Right renal pelvis (tissue), 4 donors: ENCODE measurements at regions not wholly inside any gene's neighbourhood (a gene's known extent, or its start where the extent isn't known, plus 50 kb on each side); places are given as distances from the start of the nearest gene placed in this dataset.

Experiments
- DNase-seq, 4 donors: peaks; one replicate each; pipeline ENCODE4 v3.0.0-alpha.2; 2013; ENCODE audit warnings: low read depth in 4 of 4, low spot score in 3 of 4, missing footprints in 1 of 4

DNA sequence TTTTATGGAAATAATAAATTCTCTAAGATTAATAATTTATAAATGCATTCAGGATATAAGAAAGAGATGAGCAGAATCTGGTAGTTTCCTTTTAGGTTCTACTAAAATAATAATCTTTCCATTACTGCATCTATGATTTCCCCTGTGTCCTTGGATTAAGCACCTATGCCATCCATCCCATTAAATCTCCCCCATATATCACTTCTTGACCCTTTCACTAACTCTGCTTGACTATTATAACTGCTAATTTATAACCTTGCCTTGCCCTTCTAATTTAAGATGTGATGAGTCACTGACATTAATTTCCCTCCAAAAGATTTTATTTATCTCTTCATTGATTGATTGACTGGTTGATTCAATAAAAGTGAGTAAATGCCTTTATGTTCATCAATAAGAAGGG is 348.3 kb upstream of the LRATD1 start:
- no peak for DNase-seq

DNA sequence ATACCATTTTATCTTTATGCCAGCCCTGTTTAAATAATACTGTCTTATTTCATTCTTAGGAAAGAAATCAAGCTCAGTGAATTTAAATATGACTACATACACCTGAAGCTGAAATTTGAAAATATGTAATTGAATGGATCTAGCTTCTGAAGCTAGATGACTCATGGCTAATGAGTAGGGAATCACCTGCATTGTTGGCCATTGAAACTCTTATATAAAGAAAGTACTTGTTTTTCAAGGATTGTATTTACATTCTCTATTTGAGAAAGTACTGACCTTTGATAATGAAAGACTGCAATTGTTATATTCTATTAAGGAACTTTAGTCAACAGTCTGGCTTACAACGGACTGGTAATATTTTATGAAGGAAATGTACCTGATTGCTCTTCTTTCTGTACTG is 346.7 kb upstream of the LRATD1 start:
- DNase-seq = no peak

DNA sequence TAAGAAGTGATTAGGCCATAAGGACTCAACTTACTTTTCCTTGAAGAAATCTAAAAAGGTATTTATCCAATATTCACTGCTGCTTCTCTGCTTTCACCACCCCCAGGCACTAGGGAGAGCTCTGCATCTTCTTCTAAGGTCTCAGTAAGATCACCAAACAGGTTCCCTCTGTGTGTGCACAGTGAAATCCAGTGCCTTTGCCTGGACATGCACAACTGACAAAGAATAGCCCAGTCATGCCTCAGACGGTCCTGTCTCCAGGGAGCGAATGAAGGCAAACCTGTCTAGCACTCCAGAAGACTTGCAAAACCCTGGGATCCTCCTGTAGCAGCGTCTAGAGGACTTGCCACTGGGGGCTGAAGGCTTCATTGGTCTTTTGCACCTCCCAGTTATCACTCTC is 344.5 kb upstream of the LRATD1 start:
- DNase-seq = peak in 1 of 4 donors; percentile 2

DNA sequence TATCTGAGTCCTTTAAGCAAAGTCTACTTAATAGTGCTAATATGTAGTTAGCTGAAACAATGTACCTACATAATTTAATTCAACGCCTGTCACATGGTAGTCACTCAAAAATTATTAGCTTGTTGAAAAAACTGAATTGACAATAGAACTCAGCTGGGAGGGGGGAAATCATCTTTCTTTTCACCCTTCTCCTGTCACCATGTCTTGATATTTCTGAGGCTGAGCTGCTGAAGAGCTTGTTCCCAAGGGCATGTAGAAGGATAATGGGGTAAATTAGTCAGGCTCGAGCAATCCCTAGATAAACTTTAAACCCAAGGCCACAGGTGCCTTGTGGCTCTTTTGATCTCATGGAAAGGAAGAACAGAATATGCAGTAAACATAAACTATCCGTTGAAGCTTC is 339.6 kb upstream of the LRATD1 start:
- peak in 1 of 4 donors; percentile 3 for DNase-seq

DNA sequence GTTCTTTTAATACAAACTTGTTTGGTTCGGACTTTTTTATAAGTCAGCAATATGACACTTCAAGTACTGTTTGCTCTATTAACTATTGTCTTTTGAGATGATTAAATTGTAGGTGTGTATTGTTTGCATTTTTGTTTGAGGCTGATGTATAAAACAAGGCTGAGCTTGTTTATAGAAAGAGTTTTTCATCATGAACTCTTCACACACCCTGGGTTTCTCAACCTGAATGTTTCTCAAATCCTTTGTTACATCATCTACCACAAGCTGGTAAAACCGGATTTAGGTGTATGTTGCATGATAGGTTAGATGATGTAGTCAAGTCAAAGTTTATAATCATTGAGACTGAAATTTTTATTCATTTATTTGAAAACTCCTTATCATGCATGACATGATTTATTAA is 335.2 kb upstream of the LRATD1 start:
- no peak for DNase-seq

DNA sequence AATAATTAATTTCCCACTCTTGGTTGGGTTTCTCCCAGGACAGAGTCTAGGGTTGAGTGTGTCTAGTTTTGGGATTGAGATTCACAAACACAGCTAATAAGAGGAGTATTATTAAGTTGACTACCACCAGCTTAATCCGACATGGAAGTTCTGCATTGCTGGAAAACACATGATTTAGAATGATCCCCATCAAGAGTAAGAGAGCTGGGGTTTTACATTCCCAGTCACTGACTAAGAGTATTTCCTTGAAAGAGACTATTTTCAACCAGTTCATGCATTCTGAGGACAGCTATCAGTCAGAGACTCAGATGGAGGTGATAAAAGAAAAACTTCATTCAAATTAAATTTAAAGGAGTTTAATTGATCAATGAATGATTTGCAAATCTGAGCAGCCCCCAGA is 334.6 kb upstream of the LRATD1 start:
- DNase-seq = no peak

DNA sequence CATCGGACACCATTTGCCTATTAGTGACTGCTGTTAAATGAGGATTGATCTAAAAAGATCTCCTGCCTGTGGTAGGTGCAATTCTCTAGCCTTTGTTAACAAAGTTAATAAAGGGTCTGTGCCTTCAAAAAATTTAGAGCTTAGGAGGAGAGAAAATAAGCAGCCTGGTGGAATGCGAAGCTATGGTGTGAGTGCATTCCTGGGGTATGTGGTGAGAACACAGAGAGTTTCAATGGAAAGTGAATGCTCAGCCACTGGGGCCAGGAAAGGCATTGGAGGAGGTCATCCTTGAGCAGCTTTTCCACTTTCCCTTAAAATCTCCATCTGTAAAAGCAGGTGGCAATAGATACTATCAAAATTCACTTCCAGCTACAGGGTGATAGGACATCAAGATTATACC is 331.2 kb upstream of the LRATD1 start:
- DNase-seq = no peak

DNA sequence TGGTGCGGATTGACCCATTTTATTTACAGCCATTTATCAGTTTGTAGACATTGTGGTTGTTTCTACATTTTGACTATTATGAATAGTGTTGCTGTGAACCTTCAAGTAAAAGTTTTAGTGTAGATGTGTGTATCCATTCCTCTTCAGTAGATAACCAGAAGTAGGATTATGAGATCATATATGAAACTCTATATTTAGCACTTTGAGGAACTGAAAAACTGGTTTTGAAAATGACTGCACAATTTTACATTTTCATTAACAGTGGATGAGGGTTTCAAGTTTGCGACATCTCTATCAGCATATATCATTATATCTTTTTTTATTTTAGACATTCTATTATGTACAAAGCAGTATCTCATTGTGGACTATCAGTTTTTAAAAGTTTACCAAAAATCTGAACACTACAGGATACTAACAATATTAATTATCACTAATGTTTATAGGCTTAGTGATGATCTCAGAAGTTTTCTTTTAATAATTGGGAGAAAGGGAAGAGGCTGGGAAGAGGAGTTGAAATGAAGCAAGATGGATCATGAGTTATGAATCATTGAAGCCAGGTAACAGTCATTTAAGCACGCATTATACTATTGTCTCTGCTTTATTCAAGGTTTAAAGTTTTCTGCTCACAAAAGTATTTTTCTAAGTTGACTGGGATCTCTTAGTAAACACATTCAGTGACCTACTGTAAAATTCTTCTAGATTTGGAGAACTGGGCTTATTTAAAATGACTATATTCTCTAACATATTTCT is 329.0 kb upstream of the LRATD1 start:
- no peak for DNase-seq

DNA sequence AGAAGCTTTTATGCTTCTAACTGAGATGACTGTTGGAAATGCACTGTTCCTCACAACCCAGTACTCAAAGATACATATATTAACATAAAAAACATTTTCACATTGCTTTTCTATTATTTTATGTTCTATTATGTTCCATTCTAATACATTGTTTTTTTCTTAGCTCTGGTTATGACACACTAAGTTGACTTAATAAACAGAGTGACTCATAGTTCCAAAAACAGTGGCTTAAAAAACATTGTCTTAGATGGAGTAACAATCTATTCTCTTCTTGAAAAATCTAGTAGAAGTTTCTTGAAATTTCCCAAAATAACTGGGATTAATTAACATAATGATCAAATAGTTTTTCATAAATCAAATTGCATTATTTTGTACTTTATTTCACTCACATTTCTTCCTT is 328.2 kb upstream of the LRATD1 start:
- DNase-seq = no peak

DNA sequence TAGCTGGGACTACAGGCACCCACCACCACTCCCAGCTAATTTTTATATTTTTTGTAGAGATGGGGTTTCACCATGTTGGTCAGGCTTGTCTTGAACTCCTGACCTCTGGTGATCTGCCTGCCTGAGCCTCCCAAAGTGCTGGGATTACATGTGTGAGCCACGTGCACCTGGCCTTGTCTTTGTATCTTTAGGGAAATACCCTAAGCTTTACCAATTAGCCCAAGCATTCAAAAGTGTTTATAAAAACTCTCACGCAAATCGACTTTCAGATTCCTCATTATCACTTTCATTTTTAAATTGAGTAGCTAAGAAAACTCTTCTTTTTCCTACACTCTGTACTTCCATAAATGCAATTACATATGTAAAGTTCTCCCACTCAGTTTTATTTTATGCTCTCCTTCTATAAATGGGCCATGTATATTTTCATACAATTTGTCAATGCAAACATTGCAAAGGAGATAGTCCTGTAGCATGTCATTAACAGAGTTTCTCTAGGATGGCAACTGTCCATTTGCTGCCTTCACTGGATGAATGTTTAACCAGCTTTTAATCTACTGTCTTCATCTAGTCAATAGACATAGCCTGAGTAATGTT is 326.2 kb upstream of the LRATD1 start:
- DNase-seq = no peak

DNA sequence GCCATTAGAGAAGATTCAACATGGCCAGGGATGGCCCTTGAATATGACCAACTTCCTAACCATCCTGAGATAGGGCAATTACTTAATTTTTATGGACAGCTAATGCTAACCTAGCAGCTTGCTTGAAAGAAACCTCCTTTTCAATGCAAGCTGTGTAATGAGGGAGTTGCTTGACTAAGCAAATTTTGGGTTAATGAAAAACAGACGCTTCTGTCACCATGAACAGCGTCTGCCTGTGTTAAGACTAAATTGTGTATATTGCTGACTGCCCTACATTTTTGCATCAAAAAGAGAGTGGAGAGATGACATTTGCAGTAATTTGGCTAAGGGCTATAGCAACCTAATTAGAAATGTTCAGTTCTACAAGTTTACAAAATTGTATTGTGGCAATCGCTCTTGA is 319.2 kb upstream of the LRATD1 start:
- no peak for DNase-seq

DNA sequence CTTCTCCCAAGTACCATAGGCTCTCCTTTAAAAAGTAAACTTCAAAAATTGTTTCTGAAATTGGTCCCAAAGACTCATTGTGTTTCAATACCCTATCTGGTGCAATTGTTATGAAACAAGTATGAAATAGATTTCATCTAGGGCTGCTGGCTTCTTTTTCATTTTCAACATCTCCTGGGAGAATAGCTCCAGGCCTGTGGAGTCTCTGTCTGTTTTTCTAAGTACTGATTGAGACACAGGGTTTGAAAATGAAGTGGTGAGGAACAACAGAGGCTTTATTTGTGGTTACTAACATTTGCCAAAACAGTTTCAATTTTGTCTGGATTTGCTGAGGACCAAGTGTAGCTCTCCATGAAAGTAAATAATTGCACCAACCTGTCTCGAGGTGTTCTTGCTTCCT is 315.9 kb upstream of the LRATD1 start:
- no peak for DNase-seq

DNA sequence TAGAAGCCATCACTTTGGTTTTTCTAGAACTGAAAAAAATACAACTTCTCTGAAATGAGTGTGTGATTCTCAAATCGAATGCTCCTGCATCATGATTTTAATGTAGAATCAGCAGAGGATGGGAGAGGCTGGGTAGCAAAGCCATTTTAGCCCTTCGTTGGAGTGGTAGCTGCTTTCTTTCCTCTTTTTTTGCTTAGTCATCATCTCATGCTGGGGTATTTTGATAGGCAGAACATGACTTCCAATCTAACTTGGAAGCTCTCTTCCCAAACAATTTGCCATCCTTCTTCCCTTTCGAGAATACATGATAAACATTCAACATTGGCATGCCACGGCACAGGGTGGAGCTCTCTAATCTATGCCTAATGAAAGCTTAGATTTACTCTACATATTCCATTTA is 311.2 kb upstream of the LRATD1 start:
- DNase-seq = no peak

DNA sequence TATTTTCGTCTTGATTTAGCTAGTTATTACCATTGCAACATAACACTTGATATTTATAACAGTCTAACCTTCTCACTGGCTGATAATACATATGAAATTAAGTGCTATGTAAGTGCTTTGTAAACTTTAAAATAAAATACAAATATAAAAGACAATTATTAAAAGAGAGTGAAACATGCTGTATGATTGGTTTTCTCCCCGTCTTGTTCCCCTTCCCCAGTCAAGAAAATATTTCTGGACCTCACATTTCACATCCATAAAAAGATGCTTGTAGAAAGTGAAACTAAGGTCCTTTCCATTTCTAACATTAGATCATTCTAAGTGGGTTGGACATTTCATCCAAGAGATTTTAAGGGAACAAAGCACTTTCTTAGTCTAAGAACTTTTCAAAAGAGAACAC is 310.2 kb upstream of the LRATD1 start:
- no peak for DNase-seq

DNA sequence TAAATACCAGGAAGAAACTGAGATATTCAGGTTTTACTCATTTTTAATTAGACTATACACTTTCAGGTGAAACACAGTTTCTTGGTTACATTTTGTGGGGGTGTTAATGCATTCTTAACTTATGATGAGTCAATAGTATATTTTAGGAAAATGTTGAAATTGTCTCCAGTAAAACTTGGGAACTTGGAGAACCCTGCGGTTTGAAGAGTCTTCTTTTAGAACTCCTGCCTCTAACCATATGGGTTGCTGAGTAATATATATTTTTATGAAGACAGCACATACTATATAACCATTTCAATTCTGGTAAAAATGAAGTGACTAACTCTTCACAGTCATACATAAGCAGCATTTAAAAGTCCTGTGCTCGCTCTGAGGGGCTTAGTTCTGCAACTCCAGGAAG is 308.2 kb upstream of the LRATD1 start:
- DNase-seq = no peak

DNA sequence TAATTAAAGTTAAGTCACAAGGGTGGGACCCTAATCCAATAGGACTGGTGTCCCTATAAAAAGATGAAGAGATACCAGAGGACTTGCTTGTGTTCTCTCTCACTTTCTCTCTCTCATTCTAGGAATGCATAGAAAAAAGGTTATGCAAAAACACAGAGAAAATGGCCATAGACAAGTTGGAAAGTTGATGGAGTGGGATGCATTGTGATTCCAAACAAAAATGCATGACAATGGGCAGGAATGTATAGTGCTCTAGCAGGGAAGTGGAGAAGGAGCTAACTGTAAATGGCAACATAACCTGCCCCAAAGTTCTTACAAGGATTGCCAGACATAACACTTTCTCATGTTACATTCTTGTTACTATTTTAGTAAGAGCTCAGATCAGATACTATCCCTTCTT is 301.6 kb upstream of the LRATD1 start:
- no peak for DNase-seq

DNA sequence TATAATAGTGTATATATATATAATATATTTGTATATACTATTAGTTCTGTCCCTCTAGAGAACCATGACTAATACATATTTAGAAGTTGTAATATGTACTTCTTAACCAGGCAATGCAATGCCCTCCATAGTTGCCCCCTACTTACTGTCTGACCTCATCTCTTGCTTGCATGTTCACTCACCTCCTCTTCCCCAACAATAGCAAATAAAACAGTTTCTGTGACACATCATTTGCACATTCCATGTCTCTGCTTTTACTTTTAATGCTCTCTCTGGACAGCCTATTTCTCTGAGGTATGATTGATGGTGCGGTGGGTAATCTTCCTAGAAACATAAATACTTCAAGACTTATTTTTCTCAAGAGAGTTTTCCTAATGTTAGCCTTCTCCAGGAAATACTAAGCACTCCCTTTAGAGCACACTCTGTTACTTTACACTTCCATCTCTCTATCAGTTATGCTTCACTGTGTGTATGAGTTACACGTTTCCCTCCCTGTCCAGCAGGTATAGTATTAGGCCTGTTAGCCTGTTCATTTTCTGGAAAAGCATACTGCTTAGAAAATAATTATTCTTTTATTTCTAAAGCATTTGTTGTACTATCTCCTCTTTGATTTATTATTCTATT is 295.6 kb upstream of the LRATD1 start:
- DNase-seq = no peak

DNA sequence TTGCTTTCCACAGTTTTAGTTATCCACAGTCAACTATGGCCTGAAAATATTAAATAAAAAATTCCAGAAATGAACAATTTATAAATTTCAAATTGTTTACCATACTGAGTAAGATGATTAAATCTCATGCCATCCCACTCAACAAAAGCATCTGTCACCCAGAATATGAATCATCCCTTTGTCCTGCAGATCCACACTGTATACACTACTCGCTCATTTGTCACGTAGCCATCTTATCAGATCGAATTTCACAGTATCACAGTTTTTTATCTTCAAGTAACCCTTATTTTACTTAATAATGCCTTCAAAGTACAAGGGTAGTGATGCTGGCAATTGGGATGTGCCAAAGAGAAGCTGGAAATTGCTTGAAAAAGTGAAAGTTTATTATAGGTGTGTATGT is 291.8 kb upstream of the LRATD1 start:
- DNase-seq = no peak

DNA sequence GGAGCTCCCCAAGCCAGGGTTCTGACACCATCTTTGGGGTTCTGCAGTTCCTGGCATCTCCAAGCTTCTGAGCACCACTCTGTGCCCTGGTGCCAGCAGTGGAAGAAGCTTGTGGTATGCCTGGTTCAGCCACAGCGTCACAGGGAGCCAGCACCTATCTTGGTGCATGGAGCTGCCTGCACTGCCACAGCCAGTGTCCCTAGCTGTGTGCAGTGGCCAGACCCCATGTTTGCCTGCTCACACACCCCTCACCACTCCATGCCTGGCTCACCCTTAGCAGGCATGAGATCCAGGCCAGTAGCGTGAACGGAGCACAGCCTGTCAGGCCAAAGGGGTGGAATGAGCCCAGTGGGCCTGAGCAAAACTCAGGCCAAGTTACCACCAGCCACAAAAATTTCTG is 290.2 kb upstream of the LRATD1 start:
- no peak for DNase-seq

DNA sequence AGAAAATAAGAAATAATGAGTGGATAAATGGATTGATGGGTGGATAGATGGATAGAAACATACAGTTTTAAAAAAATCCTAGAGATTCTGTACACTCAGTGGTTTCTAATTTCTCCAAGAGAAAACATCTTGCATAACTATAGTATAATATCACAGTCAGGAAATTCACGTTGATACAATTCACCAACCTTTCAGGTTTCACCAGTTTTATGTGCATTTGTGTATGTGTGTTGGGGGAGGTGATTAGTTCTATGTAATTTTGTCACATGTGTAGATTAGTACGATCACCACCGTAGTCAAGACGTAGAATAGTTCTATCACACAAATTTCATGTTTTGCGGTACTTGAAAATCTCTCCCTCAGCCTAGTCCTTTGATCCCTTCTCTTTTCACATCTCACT is 288.2 kb upstream of the LRATD1 start:
- no peak for DNase-seq

DNA sequence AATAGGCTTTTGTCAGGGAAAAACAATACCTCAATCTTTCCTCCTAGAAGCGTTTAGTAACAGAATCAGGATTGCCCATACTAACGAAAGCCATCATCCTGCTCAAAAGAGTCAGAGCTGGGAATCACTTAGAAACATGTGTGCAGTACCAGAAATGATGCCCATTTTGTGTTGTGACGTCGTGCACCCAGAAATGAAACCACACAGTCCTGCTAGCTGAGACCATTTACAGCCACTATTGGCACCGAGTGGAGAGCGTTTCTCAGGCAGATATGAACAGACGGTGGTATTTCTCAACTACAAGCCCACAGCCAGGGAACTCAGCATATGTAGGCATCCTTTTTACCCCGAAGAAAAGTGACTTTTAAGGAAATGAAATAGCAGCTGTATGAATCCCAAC is 284.3 kb upstream of the LRATD1 start:
- DNase-seq = no peak

DNA sequence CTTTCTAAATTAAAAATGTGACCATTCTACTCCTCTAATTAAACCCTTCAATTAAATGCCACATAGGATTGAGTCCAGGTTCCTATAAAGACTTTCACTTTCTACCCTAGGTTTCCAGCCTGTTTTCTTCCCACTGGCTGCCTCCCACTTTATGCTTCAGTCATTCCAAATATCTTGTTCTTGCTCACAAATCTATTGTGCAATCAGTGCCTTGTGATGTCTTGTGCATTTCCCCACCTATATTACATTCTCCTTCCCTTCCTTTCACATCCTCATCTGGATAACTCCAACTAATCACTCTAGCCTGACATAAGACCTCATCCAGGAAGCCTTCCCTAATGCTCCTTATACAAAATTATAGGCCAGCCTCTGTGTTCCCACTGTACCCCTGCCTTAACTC is 281.7 kb upstream of the LRATD1 start:
- DNase-seq = no peak
